ENCODE measurements at regions not wholly inside any gene's neighbourhood (a gene's known extent, or its start where the extent isn't known, plus 50 kb on each side); places are given as distances from the start of the nearest gene placed in this dataset.

GRCh38 chrX:39928704-39929378 lies 168.9 kb downstream of the BCOR start:
- H3K27ac ChIP-seq (ENCODE audit: extremely low read depth, low read depth, low read length): no peak overlapping the region
- ChIA-PET CTCF (interaction anchor here (0.6 to 0.7 kb wide), 3 partner anchors 9 to 926 kb away, joined by 3 read pairs; no protein-coding TSS in a partner anchor), POLR2A (interaction anchor here (0.6 kb wide), 1 partner anchor 270 kb away, joined by 3 read pairs; no protein-coding TSS in a partner anchor)
- no peak overlapping the region for H3K4me3 ChIP-seq (ENCODE audit: low read depth, low read length)
- no peaks in the 10 kb centered on the region for H3K9me3 ChIP-seq (ENCODE audit: control insufficient read depth, insufficient read depth, low read depth, low read length)
- H3K36me3 ChIP-seq (ENCODE audit: control insufficient read depth in 2 of 2, insufficient read depth in 1 of 2, low read length in 2 of 2): no peaks in the 10 kb centered on the region
- peak; percentile 50; the same call in 1 of the 2 replicates for TF ChIP-seq KLF1 (tag by site-specific recombination; IDR thresholded peaks at IDR 0.05)
- no peak for TF ChIP-seq ZNF518A (tag by site-specific recombination; conservative IDR thresholded peaks at IDR 0.05; ENCODE audit: low read depth)
- TF ChIP-seq ZEB2 (tag by site-specific recombination; IDR thresholded peaks at IDR 0.05): no peak
- no peak for TF ChIP-seq ZNF335 (tag by site-specific recombination; conservative IDR thresholded peaks at IDR 0.05)
- TF ChIP-seq ZFHX2 (tag by site-specific recombination; conservative IDR thresholded peaks at IDR 0.05): peak; percentile 67
- no peak for TF ChIP-seq ZNF350 (tag by site-specific recombination; IDR thresholded peaks at IDR 0.05)
- no peak for TF ChIP-seq PBX3 (CRISPR knock-in tag; IDR thresholded peaks at IDR 0.05)
- TF ChIP-seq KLF17 (tag by site-specific recombination; IDR thresholded peaks at IDR 0.05): 0 out of 2 replicates have a peak, but pooled peaks have one; percentile 19
- no peak for TF ChIP-seq ZNF155 (tag by site-specific recombination; IDR thresholded peaks at IDR 0.05)
- no peak for TF ChIP-seq SALL2 (tag by site-specific recombination; IDR thresholded peaks at IDR 0.05; ENCODE audit: borderline replicate concordance)
- no peak for TF ChIP-seq ZNF157 (tag by site-specific recombination; IDR thresholded peaks at IDR 0.05)
- TF ChIP-seq SP7 (tag by site-specific recombination; IDR thresholded peaks at IDR 0.05): peak; percentile 70; the same call in 1 of the 2 replicates
- TF ChIP-seq OVOL3 (tag by site-specific recombination; IDR thresholded peaks at IDR 0.05): no peak
- no peak for TF ChIP-seq ZNF776 (tag by site-specific recombination; IDR thresholded peaks at IDR 0.05; ENCODE audit: borderline replicate concordance)
- no peak for TF ChIP-seq ZSCAN5A (tag by site-specific recombination; IDR thresholded peaks at IDR 0.05)
- no peak for TF ChIP-seq HOXC10 (CRISPR knock-in tag; IDR thresholded peaks at IDR 0.05)
- TF ChIP-seq ZNF837 (tag by site-specific recombination; IDR thresholded peaks at IDR 0.05): no peak
- no peak for TF ChIP-seq PRDM6 (tag by site-specific recombination; IDR thresholded peaks at IDR 0.05)
- no peaks in the 10 kb centered on the region; the same call in 1 of the 2 replicates for H3K4me1 ChIP-seq (ENCODE audit: control insufficient read depth, insufficient read depth, low read length)

All from HEK293 (cell line).